GM19328 (cell line): ENCODE measurements at regions not wholly inside any gene's neighbourhood (a gene's known extent, or its start where the extent isn't known, plus 50 kb on each side); places are given as distances from the start of the nearest gene placed in this dataset.

Source experiments
- ATAC-seq: cut with Tn5 transposase; IDR thresholded peaks from one replicate; pipeline ENCODE4 v1.9.1; 2021; ENCODE audit warnings: mild to moderate bottlenecking, moderate library complexity; ENCODE audit not compliant: unreplicated experiment

DNA sequence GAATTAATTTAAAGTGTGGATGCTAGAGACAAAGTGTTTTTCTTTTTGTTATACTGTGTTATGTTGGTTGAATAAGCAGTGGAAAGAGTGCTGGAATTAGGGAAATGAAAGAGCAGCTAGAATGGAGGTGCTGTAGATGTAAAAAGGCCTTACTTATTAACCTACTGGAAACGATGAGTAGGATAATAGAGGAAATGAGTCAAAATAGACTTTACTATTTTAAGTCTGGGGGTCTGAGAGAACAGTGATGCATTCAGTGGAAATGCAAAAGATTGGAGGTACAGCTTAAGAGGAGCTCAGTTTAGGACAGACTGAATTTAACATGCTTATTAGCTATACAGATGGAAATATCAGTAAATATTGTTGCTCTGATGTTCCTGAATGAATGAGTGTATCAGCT, 674.0 kb downstream of the OTOL1 start:
- no peak for ATAC-seq

DNA sequence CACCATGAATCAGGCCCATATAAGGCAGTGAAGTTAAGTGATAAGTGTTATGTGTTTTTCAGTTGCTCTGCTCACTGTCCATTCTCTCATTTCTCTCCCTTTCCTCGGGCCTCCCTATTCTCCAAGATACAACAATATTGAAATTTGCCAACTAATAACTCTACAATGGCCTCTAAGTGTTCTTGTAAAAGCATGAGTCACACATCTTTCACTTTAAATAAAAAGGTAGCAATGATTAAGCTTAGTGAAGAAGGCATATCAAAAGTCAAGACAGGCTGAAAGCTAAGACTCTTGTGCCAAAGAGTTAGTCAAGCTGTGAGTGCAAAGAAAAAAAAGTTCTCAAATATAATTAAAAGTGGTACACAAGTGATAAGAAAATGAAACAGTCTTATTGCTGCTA, 675.4 kb downstream of the OTOL1 start:
- no peak for ATAC-seq

DNA sequence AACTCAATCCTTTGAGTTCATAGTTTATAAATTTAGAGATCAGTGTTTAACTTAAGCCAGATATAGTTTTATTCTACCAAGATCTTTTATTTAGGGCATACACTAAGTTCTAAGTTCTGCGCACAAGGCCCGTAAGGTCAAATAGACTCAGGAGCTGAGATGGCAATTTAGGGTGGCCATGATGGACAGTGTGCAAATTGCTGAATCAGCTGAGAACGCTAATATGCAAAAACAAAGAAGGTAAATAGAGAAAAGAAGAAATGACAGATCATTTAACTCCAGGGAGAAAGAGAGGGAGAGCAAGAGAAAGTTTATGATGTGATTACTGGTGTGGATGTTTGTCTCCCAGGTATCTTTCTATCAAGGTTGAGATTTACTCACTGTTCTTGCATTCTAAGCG, 678.5 kb downstream of the OTOL1 start:
- no peak for ATAC-seq

DNA sequence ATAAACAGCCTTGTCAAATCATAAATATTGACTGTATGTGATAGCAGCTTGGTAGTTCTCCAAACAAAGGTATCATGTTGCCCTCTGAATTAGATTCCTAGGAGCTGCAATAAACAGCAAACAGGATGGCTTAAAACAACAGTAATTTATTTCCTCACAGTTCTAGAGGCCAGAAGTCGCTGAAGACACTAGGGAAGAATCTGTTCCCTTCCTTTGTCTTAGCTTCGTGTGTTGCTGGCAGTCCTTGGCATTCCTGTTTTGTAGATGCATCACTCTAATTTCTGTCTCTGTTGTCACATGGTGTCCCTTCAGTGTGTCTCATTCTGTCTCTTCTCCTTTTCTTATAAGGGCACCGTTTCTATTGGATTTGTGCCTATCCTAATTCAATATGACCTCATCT, 679.3 kb downstream of the OTOL1 start:
- no peak for ATAC-seq

DNA sequence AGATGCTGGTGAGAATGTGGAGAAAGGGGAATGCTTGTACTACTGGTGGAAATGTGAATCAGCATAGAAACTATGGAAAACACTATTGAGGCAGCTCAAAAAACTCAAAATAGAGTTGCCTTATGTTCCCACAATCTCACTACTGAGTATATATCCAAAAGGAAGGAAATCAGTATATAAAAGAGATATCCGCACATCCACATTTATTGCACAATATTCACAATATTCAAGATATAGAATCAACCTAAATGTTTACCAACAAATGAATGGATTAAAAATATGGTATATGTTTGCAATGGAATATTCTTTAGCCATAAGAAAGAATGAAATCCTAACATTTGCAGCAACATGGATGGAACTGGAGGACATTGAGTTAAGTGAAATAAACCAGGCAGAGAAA, 686.8 kb downstream of the OTOL1 start:
- ATAC-seq = no peak

DNA sequence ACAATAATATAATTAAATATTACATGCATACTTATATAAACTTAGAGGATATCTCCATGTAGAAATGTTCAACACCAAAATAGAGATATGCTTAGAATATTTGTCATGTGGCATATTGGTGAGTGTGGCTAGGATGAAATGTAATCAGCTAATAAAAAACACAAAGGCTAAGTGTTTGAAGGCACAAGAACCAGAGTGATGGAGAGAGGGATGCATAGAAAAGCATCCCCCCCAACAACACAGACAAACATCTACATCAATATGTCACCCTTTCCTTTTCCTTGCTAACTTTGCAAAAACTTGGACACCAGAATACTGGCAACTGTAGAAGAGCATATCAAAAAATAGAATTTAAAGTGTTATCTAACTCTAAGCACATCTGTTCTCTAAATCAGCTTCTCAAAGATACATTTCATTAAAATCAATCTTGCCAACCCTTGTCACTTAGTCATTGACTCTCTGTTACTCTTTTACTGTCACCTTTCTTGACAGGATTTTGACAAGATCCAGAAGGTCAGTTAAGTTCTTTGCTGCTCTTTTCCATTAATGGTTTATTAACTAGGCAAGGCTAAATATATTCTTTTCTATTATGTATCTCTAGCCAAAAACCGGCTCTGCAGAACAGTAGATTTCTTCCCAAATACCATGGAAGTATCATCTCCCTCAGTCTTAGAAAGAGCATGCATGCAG, 695.9 kb downstream of the OTOL1 start:
- no peak for ATAC-seq

DNA sequence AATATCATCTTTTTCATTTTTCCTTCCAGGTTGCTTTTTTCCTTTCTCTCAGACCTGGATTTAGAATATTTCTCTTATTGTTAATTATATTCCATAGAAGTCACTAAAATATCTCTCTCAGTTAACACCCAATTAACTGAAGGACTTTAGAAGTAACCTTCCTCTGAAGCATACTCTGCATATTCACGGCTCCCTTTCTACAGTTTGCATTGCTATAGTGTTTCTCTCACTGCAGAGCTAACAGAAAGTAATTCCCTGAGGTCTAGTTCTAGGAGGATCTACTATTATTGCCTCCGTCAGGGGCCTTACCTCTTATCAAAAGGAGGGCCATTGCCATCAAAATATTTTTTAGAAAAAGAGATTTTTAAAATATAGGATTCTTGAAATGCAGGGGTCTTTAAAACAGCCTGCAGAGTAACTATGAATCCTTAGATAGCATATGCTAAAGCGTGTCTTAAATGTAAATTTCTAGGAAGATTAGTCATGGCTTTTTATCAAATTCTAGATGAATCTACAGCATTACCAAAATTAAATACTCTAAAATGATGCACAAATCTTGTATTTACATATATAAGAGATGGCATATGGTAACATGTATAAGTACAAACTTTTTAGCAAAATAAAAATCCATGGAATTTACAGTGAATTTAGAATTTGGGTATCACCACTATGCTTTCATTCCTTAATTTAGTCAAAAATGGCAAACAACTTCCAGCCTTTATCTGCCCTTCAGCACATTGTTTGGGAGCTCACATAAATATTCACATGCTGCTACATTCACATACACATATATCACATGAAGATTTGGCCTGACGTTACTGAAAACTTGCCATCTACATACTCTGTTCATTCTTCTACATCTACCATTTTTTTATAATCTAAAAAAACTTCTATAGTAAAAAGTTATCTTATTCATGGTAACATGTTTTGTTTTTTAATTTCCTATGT, 696.8 kb downstream of the OTOL1 start:
- no peak for ATAC-seq

DNA sequence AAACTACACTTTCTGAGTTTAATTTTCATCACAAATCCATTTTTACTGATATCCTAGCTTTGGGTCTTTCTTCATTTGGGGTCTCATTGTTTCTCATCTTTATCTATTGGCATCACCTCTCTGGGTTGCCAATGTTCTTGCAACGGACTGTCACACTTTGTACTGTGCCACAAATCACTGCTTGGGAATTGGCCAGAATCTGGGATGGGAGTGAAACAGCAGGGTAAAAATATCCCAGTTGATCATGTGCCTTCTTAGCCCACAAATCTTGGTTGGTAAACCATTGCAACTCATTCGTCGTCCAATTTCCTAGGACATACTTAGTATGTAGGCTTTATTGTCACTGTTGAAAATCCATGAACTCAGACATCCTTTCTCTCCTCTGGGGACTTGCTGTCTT, 698.5 kb downstream of the OTOL1 start:
- no peak for ATAC-seq

DNA sequence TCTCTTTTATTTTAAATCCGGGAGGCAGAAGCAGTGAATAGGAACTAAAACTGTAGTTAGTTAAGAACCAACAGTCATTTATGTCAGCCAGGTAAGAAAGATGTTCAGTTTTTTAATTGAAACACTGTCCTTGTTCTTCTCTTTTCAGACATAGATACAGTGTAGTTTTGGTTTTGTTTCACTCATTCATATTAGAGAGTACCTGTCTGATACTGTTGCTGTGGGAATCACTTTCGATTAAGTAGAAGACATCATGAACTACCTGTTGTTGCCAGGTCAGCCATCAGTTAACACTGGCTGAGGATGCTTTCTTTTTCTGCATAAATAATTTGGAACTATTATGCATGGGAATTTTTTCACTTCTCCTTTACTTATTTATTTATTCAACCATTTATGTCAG, 700.4 kb downstream of the OTOL1 start:
- no peak for ATAC-seq

DNA sequence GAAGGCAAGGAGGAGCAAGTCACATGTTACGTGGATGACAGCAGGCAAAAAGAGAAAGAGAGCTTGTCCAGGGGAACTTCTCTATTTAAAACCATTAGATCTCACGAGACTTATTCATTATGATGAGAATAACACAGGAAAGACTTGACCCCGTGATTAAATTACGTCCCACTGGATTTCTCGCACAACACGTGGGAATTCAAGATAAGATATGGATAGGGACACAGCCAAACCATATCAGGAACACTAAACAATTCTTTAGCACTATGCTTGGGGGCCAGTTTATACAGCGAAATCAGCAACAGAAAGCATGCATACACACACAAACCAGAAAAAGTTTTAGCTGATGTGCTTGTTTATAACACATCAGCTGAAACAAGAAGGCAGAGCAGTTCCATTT, 704.2 kb downstream of the OTOL1 start:
- ATAC-seq = no peak

DNA sequence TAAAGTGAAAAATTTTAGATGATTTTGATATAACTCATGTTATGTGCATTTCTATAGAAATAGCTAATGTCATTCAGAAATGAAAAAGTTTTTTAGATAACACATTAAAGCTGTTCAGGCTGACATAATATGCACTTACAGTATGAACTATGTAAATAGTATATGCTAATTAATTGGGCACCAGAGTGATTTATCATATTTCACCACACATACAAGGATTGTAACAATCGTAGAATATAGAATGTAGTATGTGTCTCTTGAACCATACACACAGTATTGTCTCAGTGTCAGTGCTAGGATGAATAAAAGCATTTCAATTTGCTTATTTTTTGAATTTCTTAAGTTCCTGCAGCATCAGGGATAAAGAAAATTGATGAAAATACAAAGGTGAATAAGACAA, 710.0 kb downstream of the OTOL1 start:
- ATAC-seq = no peak

DNA sequence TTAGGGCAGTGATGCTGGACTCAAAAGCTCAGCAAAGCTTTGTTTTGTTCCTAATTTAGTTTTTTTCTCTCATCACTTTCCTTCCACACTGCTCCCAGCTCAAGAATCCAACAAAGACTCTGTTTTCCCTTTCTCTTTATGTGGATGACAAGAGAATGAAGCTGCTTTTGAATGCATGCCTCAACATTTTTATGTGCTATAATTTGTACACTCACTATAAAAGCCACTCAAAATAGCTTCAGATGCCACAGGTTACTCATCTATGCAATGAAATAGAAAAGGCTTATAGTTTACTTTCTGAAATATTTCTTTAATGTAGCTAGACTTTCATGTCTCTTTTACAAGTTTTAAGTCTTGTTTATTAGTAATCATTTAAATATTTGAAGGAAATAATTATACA, 714.9 kb downstream of the OTOL1 start:
- ATAC-seq = no peak

DNA sequence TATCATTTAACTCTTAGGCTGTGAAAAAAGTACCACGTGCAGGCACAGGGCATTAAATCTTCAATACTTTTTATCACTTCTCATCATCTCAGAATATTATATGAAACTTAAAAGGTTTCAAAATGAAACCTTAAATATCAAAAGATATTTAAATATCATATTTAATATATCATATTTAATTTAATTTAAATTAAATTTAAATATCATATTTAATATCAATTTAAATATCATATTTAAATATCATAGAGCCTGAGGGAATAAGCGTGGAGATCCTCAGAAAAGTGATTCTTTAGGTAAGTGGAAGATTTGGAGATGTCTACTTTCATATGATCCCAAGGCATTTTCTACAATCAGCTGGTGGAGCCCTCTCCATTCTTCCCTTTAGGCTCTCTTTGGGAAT, 716.6 kb downstream of the OTOL1 start:
- ATAC-seq = no peak

DNA sequence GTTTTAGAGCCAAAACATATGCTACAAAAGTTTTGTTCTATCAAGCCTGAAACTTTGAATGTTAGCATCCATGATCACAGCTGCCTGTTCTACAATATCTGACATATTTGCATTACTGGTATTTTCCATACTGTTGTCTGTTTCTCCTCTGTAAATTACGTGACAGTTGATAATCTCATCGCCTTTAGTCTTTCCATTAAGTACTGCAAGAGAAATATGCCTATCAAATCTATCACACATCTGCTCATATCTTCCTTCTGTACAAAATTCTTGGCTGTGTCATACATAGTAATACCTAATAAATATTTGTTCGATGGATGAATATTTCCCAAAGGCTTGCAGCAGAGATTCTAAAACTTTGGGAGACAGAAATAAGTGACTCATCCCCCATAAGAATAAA, 717.3 kb downstream of the OTOL1 start:
- no peak for ATAC-seq

DNA sequence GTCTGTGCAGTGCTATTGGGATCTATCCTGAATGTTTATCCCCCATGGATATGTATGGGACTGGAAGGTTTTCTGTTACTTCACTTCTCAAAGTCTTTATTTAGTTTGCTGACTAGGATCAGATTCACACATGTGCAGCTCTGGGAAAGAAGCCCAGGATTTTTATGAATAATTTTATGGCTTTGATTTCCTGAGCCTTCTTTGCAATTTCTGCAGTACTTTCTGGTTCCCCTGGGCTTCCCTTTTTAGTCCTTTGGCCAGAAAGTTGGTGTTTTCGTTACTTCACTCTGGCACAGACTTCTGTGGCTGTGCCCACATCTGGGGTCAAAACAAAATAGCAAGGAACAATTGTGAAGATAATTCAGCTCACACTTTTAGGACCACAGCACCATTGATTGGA, 721.0 kb downstream of the OTOL1 start:
- ATAC-seq = no peak

DNA sequence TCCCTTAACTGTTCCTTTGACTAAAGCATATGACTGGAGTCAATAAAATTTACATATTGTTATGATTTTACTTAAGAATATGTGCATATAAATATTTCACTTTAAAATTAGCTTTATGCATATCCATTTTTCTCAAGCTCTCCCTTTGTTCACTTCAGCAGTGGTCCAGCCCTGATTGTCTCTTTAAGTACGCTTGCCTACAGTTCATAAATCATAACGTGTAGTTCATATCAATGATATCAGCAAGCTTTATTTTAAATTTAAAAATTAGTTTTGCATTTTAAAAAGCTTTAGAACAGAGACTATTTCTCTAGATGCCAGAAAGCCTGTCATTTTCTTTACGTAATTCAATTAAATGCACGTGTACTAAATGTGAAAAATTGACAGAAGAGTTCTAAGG, 721.9 kb downstream of the OTOL1 start:
- ATAC-seq = no peak

DNA sequence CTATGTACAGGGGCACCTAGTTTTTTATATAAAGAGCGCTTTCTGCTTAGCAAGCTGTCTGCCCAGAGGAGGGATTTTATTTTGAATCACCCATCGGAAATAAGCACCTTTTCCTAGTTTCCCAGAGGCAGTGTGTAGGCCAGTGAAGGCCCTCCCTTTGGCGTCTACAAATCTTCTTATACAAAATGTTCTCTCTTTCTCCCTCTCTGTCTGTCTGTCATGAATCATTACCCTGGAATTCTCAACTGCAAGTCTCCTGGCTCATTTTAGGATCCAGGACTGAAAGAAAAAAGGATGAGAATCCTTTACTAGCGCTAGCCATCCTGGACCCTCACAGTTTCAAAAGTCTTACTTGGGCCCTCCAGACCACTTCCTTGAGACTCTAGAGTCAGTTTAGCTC, 728.1 kb downstream of the OTOL1 start:
- no peak for ATAC-seq

DNA sequence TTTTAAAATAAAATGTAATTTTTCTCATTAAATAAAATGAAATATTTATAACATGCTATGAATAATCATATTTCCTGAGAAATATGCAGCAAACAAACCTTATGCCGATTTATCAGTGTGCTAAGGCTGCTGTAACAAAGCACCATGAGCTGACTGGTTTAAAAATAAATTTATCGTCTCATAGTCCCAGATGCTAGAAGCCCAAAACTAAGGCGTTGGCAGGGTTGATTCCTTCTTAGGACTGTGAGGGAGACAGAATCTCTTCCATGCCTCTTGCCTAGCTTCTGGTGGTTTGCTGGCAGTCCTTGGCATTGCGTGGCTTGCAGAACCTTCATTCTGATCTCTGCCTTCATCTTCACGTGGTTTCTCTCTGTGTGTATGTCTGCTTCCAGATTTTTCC, 740.3 kb downstream of the OTOL1 start:
- ATAC-seq = no peak

DNA sequence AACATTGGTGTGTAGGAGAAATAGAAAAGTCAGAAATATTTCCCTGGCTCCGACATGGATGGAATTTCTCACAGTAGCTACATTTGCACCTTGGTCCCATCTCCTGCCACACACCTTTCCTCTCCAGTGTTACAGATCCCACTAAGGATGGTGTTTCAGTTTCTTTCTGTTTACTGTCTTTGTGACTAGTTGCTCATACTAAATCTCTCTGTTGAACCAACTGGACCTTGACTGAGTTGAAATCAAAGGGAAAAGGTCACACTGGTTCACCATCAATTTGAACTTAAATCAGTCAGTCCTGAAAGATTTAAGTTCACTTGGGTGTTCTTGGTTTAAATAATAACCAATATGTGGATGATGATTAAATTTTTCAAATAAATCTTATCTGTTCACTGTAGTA, 754.2 kb downstream of the OTOL1 start:
- no peak for ATAC-seq

DNA sequence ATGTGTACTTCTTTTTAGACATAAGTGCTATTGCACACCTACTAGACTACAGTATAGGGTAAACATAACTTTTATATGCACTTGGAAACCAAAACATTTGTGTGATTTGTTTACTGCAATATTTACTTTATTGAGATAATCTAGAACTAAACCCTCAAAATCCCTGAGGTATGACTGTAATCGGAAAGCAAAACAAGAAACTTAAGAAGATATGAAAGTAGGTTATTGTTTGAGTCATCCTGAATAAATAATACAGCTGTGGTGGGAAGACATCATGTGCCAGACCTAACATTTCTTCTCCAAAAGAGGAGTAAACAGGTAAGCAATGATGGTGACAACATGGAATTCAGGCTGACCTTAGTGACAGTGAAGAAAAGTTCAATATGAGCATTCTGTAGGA, 765.5 kb downstream of the OTOL1 start:
- no peak for ATAC-seq

DNA sequence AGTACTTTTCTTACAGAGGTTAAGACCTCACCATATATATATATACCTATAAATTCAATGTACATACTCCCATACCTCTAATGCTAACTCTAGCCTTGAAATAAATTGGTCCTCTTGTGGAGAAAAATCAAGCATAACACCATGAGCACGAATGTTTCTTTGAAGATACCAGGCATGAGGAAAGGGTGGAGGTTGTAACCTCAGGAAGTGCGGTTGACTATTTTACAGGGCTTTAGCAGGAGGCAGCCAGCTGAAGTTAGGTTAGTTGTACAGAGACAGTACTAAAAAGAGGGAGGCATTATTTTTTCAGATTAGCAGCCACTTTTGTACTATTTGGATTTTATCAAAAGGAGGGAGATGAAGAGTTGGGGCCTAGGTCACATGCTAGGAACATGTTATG, 767.0 kb downstream of the OTOL1 start:
- ATAC-seq = no peak

DNA sequence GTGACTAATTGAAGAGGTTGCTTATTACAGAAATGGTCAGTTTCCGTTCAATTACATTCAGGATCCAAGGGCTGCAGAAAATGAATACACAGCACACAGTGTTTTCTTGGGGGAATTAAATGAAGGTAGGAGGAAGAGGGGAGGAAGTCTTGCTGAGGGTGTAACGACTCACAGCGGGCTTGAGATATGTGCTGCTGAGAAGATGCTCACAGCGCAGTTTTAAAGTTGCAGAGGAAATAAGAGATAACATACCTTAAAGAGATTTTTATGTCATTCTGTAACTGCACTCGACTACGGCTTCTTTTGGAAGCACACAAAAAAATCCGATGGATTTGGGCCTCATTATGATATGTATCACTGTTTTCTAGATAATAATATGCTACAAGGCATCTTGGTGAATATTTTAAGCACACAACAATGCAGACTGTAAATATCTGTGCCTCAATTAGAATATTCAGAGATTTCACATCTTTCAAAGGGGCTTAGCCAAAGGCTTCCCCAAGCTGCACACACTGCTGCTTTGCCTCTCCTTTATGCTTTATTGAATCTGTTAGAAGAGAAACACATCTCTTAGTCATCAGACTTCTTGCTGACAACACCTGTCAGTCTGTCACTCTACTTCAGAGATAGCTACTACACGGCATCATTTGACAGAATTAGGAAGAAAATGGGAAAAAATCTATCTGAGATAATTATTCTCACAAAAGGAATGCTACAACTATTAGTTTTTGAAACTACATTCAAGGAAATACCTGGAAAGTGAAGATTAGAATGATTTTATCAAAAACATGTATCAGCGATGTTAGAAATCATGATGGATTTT, 773.2 kb downstream of the OTOL1 start:
- ATAC-seq = no peak
